Stimulated activated CD8-positive, alpha-beta memory T cell treated with anti-CD3 and anti-CD28 coated beads, Interleukin-4, amount 100 ng/mL, for 24 hours (primary cell): ENCODE measurements at regions not wholly inside any gene's neighbourhood (a gene's known extent, or its start where the extent isn't known, plus 50 kb on each side); places are given as distances from the start of the nearest gene placed in this dataset.
"Not testable (repeated sequence)": the region's sequence is repeated elsewhere in the genome, so short reads cannot be mapped to it uniquely, and the experiment has no call there.

ENCODE experiments used
- DNase-seq: peaks from one replicate; pipeline ENCODE4 v3.0.0-alpha.2; 2020; ENCODE audit warnings: low read depth

- DNase-seq = not testable (repeated sequence)
Observed at GRCh38 chr5:71822065-71822464, 103.0 kb downstream of the CARTPT start.

- DNase-seq = no peak
Observed at GRCh38 chr5:71825992-71826391, 106.9 kb downstream of the CARTPT start.

- DNase-seq = no peak
Observed at GRCh38 chr5:71828291-71829040, 109.4 kb downstream of the CARTPT start.

GRCh38 chr5:71829206-71829605, 110.1 kb downstream of the CARTPT start:
- DNase-seq = no peak

- DNase-seq = no peak
Observed at GRCh38 chr5:71830681-71831539, 111.8 kb downstream of the CARTPT start.

GRCh38 chr5:71832812-71833715, 114.0 kb downstream of the CARTPT start:
- DNase-seq = no peak

- DNase-seq = no peak
Observed at GRCh38 chr5:71834601-71835000, 115.5 kb downstream of the CARTPT start.

- DNase-seq = no peak
Observed at GRCh38 chr5:71836084-71836483, 117.0 kb downstream of the CARTPT start.

- no peak for DNase-seq
Observed at GRCh38 chr5:71836559-71837112, 117.6 kb downstream of the CARTPT start.

- no peak for DNase-seq
Observed at GRCh38 chr5:71838286-71838685, 119.2 kb downstream of the CARTPT start.

GRCh38 chr5:71839096-71839884, 120.2 kb downstream of the CARTPT start:
- DNase-seq = no peak

GRCh38 chr5:71841107-71841506, 122.0 kb downstream of the CARTPT start:
- no peak for DNase-seq

- DNase-seq = no peak
Observed at GRCh38 chr5:71843111-71843510, 124.0 kb downstream of the CARTPT start.

- no peak for DNase-seq
Observed at GRCh38 chr5:71844862-71845261, 125.8 kb downstream of the CARTPT start.

- no peak for DNase-seq
Observed at GRCh38 chr5:71859515-71859914, 140.4 kb downstream of the CARTPT start.

GRCh38 chr5:71860048-71860447, 141.0 kb downstream of the CARTPT start:
- DNase-seq = no peak

GRCh38 chr5:71861682-71862081, 142.6 kb downstream of the CARTPT start:
- no peak for DNase-seq

- DNase-seq = no peak
Observed at GRCh38 chr5:71862087-71862486, 143.0 kb downstream of the CARTPT start.

- DNase-seq = no peak
Observed at GRCh38 chr5:71862507-71863060, 143.5 kb downstream of the CARTPT start.

GRCh38 chr5:71864730-71865601, 145.9 kb downstream of the CARTPT start:
- no peak for DNase-seq
